GM10266 (cell line): ENCODE measurements at regions not wholly inside any gene's neighbourhood (a gene's known extent, or its start where the extent isn't known, plus 50 kb on each side); places are given as distances from the start of the nearest gene placed in this dataset.

Experiments
- DNase-seq: peaks from one replicate; pipeline ENCODE4 v3.0.0; 2012; ENCODE audit errors: extremely low spot score
- CTCF ChIP-seq: IDR thresholded peaks from 2 replicates; pipeline ENCODE4 v1.5.1; 2012; ENCODE audit warnings: mild to moderate bottlenecking, low read depth; ENCODE audit not compliant: control insufficient read depth, insufficient read depth; ENCODE audit errors: missing control alignments

GRCh38 chr5:166961028-166961427 lies 1330.4 kb upstream of the WWC1 start:
- no peak for DNase-seq
- no peak for TF ChIP-seq CTCF

- no peak for TF ChIP-seq CTCF
- no peak for DNase-seq
Measured at GRCh38 chr5:166961913-166962312, 1329.5 kb upstream of the WWC1 start.

- TF ChIP-seq CTCF = no peak
- no peak for DNase-seq
Measured at GRCh38 chr5:166962461-166962860, 1329.0 kb upstream of the WWC1 start.

GRCh38 chr5:166963596-166963995 lies 1327.8 kb upstream of the WWC1 start:
- no peak for DNase-seq
- TF ChIP-seq CTCF = no peak

GRCh38 chr5:166977911-166978422 lies 1313.5 kb upstream of the WWC1 start:
- DNase-seq = no peak
- TF ChIP-seq CTCF = no peak

- DNase-seq = no peak
Measured at GRCh38 chr5:166979307-166979895, 1312.0 kb upstream of the WWC1 start.

More at GRCh38 chr5:166979307-166979895, 1312.0 kb upstream of the WWC1 start:
- TF ChIP-seq CTCF = no peak
